GM18868 (cell line): ENCODE measurements at regions not wholly inside any gene's neighbourhood (a gene's known extent, or its start where the extent isn't known, plus 50 kb on each side); places are given as distances from the start of the nearest gene placed in this dataset.

ENCODE experiments used
- ATAC-seq: cut with Tn5 transposase; IDR thresholded peaks from one replicate; pipeline ENCODE4 v1.9.1; 2021; ENCODE audit warnings: mild to moderate bottlenecking, moderate library complexity; ENCODE audit not compliant: unreplicated experiment

DNA sequence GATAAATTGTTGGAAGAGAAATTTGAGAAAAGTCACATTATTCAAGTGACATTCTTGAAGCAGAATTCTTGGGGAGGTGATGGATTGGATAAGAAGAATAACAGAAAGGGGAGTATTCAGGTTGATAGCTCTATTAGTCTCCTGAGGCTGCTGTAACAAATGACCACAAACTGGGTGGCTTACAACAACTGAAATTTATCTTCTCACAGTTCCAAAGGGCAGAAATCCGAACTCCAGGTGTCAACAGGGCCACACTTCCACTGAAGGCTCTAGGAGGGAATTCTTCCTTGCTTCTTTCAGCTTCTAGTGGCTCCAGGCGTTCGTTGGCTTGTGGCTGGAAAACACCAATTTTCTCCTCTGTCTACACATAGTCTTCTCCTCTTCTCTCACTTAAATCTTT is 99.8 kb downstream of the TES start:
- ATAC-seq: no peak

DNA sequence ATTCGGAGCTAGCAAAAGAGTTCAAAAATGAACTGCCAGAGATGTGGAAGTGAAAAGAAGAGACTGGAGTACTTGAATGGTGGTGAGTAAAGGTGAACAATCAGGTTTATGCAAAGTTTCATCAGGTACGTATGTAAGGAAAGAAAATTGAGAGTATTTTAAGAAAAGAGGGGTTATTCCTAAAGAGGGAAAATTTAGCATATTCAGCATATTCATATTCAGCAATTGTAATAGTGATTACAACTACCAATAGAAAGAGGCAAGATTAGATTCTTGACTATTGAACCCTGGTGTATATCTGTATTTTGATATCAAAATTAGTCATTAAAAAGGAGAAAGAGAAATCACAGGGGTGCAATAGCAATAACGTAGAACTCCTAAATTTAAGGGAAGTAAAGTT is 100.9 kb downstream of the TES start:
- no peak for ATAC-seq

DNA sequence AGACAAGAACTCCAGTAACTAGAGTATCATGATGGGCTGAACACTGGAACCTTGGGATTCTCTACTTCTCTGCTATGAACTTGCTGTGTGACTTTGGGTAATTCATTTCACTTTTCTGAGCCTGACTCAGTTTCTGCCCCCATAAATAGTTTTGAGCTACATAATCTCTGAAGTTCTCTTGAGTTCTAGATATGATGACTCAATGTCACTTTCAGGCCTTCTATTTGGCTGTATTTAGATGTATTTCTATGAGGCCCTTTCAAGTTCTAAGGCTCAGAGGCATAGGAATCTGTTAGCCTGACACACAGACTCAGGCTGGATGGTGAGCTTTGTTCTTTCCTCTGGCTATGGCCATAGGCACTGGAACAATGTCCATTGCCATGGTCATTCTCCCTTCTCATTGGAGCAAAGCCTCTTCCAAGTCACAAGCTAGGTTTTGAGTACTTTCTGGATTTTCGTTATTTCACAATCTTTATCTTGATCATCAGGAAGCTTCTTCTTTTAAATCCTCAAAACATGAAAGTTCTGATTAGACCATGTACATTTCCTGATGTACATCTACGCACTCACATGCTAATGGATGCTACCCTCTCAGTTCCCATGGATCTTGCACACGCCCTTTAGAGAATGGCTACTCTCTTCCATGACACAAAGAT is 101.6 kb downstream of the TES start:
- no peak for ATAC-seq

DNA sequence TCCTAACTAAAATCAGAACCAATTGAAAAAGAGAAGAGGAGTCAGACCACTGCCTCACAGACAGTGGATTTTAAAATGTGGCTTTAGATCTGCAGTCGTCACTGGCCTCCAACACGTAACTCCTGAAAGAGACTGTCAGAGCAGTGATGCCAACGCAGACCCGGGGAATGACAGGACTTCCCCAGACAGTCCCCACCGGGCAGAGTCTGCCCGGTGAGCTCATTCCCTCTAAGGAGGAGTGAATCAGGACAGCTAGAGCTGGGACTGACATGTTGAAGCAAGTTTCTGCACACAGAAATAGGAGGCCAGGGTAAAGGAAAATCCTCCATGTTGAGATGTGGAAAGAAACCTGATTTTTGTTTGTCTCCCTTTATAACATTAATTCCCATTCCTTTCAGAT is 105.0 kb downstream of the TES start:
- no peak for ATAC-seq

DNA sequence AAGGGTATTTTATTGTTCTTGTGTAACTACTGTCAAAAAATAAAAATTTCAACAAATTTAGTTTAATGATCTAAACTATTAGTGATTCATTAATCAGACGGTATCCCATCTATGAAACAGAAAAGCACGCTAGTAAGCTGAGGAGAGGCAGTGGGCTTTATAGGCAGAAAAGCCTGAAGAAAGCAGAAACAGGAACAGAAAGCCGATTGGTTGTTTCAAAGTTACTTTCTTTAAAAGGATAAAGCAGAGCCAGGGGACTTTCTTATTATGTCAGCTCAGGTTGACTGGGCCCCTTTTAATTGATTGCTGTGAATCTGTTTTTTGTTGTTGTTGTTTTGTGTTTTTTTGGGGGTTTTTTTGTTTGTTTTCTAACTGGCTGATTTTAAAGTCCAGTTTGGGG is 105.5 kb downstream of the TES start:
- peak; percentile 31 for ATAC-seq

DNA sequence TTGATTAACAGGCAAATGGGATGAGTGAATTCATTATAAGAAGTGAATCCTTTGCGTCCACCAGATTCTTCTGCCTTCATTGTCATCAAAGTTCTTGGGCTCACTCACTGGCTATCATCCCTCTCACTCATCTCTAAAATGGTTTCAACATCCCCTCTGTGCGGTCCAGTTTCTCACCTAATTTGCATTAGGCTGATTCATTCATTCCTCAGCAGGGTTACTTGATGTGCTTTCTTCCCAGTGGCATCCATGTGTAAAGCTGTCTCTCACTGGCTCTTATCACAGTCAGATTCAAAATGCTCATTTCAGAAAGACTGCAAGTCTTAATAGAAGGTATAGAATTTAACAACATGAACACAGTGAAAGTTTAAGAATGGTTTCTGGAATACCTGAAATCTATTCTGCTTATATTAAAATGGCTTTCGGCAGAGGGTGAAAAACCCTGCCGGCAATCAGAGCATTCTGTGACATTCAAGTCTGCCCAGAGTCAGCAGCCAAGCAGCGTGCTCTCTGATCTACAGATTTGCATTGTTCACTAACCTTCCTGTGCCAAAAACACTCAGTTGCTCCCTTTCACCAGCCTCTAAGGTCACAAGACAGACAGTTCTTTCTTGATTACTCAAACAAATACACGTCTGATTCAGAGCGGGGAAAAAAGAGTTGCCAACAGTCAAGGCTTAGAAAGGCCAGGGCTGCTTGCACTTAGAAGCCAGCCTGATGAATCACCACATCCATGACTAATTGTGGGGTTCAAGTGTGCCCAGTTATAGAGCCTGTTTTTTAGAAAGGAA is 106.7 kb downstream of the TES start:
- ATAC-seq: peak; percentile 90

DNA sequence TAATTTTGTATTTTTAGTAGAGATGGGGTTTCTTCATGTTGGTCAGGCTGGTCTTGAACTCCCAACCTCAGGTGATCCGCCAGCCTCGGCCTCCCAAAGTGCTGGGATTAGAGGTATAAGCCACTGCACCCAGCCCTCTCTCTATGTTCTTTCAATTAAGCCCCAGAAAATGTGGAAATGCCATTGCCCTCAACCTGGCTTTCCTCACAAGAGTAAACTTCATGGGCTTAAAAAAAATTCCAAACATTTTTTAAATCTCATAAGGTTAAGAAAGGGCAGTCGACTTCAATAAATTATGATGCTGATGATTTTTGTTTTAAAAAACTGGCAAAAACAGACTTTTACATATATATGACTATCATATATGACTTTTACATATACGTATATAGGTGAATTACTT is 107.6 kb downstream of the TES start:
- no peak for ATAC-seq

DNA sequence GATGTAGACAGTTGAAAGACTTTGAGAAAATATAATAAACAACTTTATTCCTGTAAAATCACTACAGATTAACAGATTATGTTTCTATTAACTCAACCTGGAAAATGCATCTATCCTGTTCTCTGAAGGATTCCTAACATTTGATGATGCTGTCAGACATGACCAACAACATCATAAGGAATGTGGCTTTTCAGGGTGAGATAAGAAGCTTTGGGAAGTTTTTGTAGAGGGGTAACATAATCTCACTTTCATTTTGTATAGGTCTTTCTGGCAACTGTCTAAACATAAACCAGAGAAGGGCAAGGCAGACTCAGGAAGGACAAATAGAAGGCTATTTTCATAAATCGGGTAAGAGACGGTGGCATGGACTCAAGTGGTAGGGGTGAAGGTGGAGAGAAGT is 112.2 kb downstream of the TES start:
- ATAC-seq: no peak

DNA sequence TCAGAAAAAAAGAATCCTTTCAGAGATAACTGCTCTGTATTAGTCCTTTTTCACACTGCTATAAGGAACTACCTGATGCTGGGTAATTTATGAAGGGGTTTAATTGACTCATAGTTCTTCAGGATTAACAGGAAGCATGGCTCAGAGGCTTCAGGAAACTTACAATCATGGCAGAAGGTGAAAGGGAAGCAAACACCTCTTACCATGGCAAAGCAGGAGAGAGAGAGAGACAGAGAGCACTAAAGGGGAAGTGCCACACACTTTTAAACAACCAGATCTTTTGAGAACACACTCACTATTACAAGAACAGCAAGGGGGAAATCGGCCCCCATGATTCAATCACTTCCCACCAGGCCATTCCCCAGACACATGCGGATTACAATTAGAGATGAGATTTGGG is 114.2 kb downstream of the TES start:
- ATAC-seq: no peak

DNA sequence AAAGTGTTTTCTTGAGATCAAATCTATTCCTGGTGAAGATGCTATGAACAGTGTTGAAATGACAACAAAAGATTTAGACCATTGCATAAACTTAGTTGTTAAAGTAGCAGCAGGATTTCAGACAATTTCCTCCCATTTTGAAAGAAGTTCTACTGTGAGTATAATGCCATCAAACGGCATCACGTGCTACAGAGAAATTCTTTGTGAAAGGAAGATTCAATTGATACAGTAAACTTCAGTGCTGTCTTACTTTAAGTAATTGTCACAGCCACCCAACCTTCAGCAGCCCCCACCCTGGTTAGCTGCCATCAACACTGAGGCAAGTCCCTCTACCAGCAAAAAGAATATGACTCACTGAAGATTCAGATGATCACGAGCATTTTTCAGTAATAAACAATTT is 115.2 kb downstream of the TES start:
- no peak for ATAC-seq

DNA sequence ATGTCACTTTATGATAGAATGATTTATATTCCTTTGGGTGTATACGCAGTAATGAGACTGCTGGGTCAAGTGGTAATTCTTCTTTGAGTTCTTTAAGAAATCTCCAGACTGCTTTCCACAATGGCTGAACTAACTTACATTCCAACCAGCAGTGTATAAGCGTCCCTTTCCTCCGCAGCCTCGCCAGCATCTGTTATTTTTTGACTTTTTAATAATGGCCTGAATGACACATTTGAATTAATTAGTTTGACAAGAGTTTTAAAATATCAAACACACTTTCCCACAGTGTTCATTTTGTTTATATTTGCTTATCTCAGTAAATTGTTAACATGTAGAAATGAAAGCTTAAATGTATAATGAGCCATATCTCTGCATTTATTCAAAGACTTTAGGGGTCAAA is 116.8 kb downstream of the TES start:
- ATAC-seq: no peak

DNA sequence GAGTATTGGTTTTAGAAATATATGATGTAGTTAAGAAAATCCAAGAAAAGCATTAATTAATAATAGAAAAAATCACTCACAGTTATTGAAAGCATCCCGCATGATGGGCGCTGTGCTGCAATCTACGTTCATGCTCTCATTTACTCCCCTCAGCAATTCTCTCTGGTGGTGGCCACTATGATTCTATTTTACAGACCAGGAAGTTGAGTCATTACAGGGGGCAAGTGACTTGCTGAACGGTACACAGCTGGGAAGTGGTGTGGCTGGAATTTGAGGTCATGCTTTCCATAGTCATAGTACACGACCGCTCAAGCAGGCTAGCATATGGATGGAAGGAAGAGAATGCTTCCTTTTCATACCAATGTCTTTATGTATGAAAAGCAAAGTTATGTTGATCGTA is 117.4 kb downstream of the TES start:
- no peak for ATAC-seq

DNA sequence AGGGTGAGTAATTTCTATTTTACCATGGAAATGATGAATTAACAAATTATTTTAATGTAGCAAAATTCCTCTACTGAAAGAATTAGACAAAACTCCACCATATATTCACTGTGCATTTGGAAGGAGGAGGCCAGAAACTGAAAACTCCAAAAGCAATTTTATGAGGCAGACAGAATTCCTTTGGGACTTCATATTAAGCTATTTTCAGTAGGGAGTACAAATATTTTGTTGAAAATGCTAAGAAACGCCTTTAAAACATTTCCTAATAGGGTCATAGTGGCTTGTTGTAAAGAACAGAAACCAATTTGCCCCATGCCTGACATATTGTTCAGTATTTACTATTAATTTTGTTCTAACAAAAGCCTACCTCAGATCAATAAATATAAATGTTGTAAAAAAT is 117.8 kb downstream of the TES start:
- no peak for ATAC-seq

DNA sequence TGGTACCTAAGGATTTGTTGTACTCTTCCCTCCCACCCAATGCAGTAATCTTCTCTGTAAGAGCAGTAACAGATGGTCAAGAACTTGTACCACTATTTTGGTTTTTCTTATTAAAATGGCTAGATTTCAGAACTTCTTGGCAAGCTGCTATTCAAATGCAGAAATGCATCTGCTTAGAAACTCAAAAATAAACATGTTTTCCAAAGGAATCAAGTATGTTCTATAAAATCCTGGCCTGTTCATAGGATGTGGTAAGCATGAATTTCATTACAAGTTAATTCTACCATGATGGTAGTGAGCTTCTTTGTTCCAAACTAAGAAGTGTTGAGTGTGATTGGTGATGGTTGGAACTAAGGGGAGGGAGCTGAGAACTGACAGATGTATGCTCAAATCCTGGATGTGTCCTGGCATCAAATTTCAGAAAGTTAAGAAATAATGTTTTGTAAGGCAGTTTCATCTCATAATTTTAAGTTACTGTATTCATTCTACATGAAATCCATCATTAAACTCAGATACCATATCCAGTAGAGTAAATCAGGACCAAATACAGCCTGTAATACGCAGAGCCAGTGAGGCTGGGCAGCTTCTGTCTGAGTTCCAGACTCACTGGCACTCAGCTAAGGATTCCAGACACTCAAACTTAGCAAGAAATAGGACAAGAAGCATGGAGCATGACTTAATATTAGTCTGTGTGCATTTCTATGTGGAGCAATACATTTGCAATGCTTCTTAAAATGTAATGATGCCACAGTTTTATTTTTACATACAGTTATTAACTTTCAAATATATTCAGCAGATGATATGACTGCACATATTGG is 119.6 kb downstream of the TES start:
- ATAC-seq: no peak

DNA sequence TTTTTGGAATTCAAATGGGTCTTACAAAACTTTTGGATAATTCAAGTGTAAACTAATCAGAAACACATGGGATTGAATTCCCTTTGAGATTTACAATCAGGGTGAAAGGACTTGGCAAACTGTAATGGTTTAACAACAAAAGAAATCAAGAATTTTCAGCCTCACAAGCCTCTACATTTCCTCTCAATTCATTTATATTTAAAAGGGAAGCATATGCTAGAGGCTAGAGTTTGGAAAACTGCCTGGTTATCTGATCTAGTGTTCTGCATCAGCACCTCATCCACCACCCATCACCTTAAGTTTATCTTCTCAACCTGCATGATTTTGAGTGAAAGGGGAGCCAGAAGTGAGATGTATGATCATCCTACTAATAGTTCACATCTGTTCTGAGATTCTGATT is 120.7 kb downstream of the TES start:
- ATAC-seq: no peak

DNA sequence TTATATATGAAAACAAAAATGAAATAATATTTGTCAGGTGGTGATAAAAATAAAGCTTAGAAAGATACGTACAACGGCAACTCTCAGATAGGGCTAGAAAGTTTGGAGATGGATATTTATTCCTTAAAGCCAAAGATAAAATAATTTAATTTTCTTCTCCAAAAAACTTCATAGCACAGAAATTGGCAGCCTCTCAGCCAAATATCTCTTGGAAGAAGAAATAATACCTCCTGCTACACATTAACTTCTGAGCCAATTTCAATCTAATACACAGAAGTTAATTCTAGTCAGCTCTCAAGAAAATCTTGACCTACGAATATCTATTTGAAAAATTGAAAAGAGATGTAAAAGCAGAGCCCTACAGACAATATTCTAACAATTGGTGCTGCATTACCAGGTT is 122.4 kb downstream of the TES start:
- ATAC-seq: no peak

DNA sequence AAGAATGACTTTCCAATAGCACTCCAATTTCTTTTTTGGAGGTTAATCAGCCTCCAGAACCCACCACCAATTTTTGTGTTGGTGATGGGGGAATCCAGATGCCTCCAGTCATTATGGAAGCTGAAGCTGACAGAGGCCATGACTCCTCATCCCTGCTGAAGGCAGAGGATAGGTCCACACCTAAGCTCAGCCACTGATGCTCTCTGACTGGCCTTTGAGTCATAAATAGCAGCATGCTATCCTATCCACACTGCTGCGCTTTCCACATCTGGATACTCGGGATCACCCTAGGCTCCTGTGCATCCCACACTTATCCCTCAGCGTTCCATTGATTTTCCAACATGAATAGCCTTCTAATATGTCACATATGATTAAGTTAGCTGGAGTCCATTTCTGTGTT is 124.2 kb downstream of the TES start:
- ATAC-seq: no peak

DNA sequence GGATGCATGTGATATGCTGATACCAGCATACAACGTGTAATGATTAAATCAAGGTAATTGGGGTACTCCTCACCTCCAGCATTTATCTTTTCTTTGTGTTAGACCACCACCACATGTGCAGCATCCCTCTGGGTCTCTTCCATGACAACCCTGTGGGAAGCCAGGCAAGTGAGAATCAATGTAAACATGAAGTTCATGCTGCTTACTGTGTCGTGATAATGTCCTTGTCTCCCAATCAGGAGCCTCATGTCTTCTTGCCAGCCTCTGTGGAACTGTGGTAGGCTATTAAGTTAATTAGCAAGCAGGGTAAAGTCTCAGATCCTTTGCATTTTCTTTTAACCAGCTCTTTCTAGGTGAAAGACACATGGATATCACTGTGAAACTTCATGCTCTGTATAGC is 126.7 kb downstream of the TES start:
- no peak for ATAC-seq

DNA sequence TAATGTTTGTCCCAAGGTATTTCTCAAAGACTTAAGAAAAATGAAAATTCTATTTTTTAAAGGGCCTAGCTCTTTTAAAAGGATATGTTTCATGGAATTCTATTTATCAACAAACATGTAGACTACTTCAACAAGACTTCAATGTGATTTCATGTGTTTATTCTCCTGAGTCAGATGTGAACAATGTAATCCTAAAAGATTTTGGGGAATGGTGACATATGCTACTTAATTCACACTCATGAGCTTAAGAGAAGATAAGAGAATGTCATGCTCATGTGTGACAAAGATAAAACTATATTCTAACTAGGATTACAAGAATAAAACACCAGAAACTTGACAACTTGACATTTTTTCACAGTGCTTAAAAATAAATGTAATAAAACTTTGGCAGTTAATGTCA is 127.5 kb downstream of the TES start:
- ATAC-seq: no peak

DNA sequence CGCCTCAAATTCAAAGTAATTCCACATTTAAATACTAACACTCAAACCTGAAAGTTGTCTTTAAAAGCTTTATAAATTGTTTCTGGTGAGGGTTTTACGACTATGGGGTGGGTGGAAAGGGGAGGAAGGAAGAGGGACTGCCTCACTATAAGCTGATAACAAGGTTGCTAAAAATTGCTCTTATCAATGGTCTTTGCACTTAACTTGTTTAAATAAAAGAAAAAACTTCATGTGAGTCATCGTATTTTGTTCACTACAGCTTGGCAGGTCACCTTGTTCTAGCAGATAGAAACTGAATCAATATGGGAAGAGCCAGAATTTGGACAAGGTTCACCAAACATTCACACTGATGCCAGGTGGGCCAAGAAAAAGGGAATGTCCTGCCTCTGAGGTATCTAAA is 129.2 kb downstream of the TES start:
- ATAC-seq: no peak

DNA sequence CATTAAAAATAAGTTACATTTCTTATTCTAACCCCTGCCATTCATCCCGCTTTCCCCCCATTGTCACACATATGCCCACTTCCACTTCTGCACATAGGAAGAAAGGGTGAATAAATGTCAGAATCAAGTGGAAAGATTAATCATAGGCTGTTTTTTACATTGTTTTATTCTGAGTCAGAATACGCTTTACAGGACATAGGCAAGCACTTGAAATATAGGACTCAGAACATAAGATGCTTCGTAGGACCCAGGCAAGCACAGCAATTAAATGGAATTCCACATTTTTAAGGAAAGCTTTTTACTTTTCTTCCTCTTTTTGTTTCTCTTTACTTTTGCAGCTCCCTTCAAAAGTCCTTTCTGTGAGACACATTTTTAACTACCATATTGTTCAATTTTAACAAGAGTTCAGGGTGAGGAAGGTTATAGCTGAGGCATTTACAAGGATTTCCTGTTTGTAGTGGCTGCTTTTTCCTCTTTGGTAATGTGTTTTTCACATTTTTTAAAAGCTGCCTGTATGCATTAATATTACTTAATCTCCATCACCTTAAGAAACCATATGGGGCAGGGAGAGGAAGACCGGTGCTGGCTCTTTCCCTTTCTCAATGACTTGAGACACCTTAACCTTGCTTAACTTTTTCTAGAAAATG is 130.0 kb downstream of the TES start:
- ATAC-seq: no peak
